ENCODE measurements at regions not wholly inside any gene's neighbourhood (a gene's known extent, or its start where the extent isn't known, plus 50 kb on each side); places are given as distances from the start of the nearest gene placed in this dataset.

GRCh38 chr14:80403036-80403435 lies 191.7 kb upstream of the DIO2 start:
- H2AFZ ChIP-seq, result no peak overlapping the region
- in situ Hi-C loops (cut with MboI), result no loop called here
- DNase-seq, result no peak
- no peak overlapping the region for H3K27ac ChIP-seq
- H3K36me3 ChIP-seq (ENCODE audit: low read depth), result no peaks in the 10 kb centered on the region
- H3K4me2 ChIP-seq (ENCODE audit: unreplicated experiment), result no peak overlapping the region
- no peak overlapping the region for H3K9ac ChIP-seq
- no peaks in the 10 kb centered on the region for H3K9me3 ChIP-seq (ENCODE audit: low read depth)
- TF ChIP-seq EZH2phosphoT487 (IDR thresholded peaks at IDR 0.05; ENCODE audit: insufficient read depth, low read depth) (no peak), EZH2 (IDR thresholded peaks at IDR 0.05; ENCODE audit: insufficient read depth, poor library complexity, severe bottlenecking) (no peak)
- H3K79me2 ChIP-seq (ENCODE audit: insufficient read depth), result no peaks in the 10 kb centered on the region
- no peaks in the 10 kb centered on the region for H3F3A ChIP-seq (ENCODE audit: insufficient read depth)
- no peaks in the 10 kb centered on the region for H3K4me1 ChIP-seq (ENCODE audit: insufficient read depth)
- no peaks in the 10 kb centered on the region for H4K20me1 ChIP-seq (ENCODE audit: insufficient read depth)
- no peak overlapping the region for H3K4me3 ChIP-seq
- H3K9me2 ChIP-seq (ENCODE audit: insufficient read depth), result no peaks in the 10 kb centered on the region
- 81 to 100% methylated on average over 1 of the region's 1 CpG for WGBS, 2 experiments (ENCODE audit: low coverage in 1 of 2, low lambda C conversion rate in 2 of 2, missing lambda C conversion rate in 2 of 2)
- H3K27me3 ChIP-seq (replicated peaks; ENCODE audit: insufficient read depth), result no peaks in the 10 kb centered on the region

DNA sequence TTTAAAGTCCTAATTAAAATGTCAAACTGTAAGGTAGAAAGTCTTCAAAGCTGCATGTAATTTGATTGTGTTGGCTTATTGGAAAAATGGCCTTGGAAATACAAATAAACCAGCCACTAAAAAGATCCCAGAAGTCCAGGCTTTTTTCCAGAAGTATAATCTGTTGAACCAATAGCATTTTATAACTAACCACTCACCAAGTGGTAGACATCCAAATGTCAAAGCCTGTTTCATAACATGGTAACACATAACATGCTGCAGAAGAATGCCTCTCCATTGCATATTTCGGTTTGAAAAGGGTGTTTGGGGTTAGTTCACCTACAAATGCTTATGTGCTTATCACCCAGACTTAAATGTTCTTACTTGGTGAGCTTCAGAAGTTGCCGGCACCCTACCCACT lies 183.7 kb upstream of the DIO2 start:
- Histone ChIP-seq H2AFZ (no peak overlapping the region), H3K4me3 (no peak overlapping the region), H3F3A (ENCODE audit: insufficient read depth) (peaks cover 10% of the 10 kb centered on the region), H3K4me1 (ENCODE audit: insufficient read depth) (peaks cover 21% of the 10 kb centered on the region), H3K9me3 (ENCODE audit: low read depth) (no peaks in the 10 kb centered on the region), H3K27ac (no peak overlapping the region), H3K9me2 (ENCODE audit: insufficient read depth) (no peaks in the 10 kb centered on the region), H3K9ac (no peak overlapping the region), H3K27me3 (replicated peaks; ENCODE audit: insufficient read depth) (no peaks in the 10 kb centered on the region), H3K79me2 (ENCODE audit: insufficient read depth) (no peaks in the 10 kb centered on the region), H4K20me1 (ENCODE audit: insufficient read depth) (no peaks in the 10 kb centered on the region), H3K36me3 (ENCODE audit: low read depth) (no peaks in the 10 kb centered on the region), H3K4me2 (ENCODE audit: unreplicated experiment) (no peak overlapping the region)
- WGBS, 2 experiments (ENCODE audit: low coverage in 1 of 2, low lambda C conversion rate in 2 of 2, missing lambda C conversion rate in 2 of 2), result 50 to 56% methylated on average over 2 of the region's 2 CpGs
- DNase-seq, result peak; percentile 22
- no peak for TF ChIP-seq EZH2 (IDR thresholded peaks at IDR 0.05; ENCODE audit: insufficient read depth, poor library complexity, severe bottlenecking)
- TF ChIP-seq EZH2phosphoT487 (IDR thresholded peaks at IDR 0.05; ENCODE audit: insufficient read depth, low read depth), result no peak
- in situ Hi-C loops (cut with MboI), result no loop called here

DNA sequence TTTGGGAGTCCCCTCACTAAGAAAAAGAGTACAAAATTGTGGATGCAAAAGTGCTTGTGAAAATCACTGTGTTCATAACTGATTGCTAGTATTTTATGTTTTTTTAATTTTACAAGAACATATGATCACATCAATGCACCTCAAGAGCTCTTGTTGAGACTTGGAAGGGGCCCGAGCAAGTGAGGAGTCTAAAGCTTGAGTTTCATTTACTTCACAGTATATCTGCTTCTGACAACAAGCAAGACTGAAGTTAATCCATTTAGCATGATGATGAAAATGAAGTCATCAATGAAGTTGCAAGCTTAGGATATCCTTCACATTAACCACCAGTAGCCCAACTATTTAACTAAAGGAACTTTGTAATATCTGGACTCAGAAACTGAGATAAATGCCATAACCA lies 182.5 kb upstream of the DIO2 start:
- Histone ChIP-seq H3K9me3 (ENCODE audit: low read depth) (no peaks in the 10 kb centered on the region), H3K4me1 (ENCODE audit: insufficient read depth) (peaks cover 33% of the 10 kb centered on the region), H3K27ac (no peak overlapping the region), H3F3A (ENCODE audit: insufficient read depth) (peaks cover 22% of the 10 kb centered on the region), H4K20me1 (ENCODE audit: insufficient read depth) (no peaks in the 10 kb centered on the region), H2AFZ (no peak overlapping the region), H3K4me2 (ENCODE audit: unreplicated experiment) (no peak overlapping the region), H3K4me3 (no peak overlapping the region), H3K36me3 (ENCODE audit: low read depth) (no peaks in the 10 kb centered on the region), H3K79me2 (ENCODE audit: insufficient read depth) (no peaks in the 10 kb centered on the region), H3K27me3 (replicated peaks; ENCODE audit: insufficient read depth) (no peaks in the 10 kb centered on the region), H3K9me2 (ENCODE audit: insufficient read depth) (no peaks in the 10 kb centered on the region), H3K9ac (no peak overlapping the region)
- TF ChIP-seq EZH2phosphoT487 (IDR thresholded peaks at IDR 0.05; ENCODE audit: insufficient read depth, low read depth), result no peak
- no peak for TF ChIP-seq EZH2 (IDR thresholded peaks at IDR 0.05; ENCODE audit: insufficient read depth, poor library complexity, severe bottlenecking)
- in situ Hi-C loops (cut with MboI), result no loop called here
- DNase-seq, result no peak
- 54 to 70% methylated on average over 1 of the region's 1 CpG for WGBS, 2 experiments (ENCODE audit: low coverage in 1 of 2, low lambda C conversion rate in 2 of 2, missing lambda C conversion rate in 2 of 2)

- Histone ChIP-seq H2AFZ (no peak overlapping the region), H3K27me3 (replicated peaks; ENCODE audit: insufficient read depth) (no peaks in the 10 kb centered on the region), H3K36me3 (ENCODE audit: low read depth) (no peaks in the 10 kb centered on the region), H3K27ac (no peak overlapping the region), H3K9me2 (ENCODE audit: insufficient read depth) (no peaks in the 10 kb centered on the region), H3K4me3 (no peak overlapping the region), H3F3A (ENCODE audit: insufficient read depth) (peaks cover 26% of the 10 kb centered on the region), H3K9ac (no peak overlapping the region), H3K4me1 (ENCODE audit: insufficient read depth) (peaks cover 49% of the 10 kb centered on the region), H3K79me2 (ENCODE audit: insufficient read depth) (no peaks in the 10 kb centered on the region), H3K9me3 (ENCODE audit: low read depth) (no peaks in the 10 kb centered on the region), H4K20me1 (ENCODE audit: insufficient read depth) (no peaks in the 10 kb centered on the region), H3K4me2 (ENCODE audit: unreplicated experiment) (peak overlapping the region; percentile 25)
- TF ChIP-seq EZH2 (IDR thresholded peaks at IDR 0.05; ENCODE audit: insufficient read depth, poor library complexity, severe bottlenecking) (no peak), EZH2phosphoT487 (IDR thresholded peaks at IDR 0.05; ENCODE audit: insufficient read depth, low read depth) (no peak)
- WGBS, 2 experiments (ENCODE audit: low coverage in 1 of 2, low lambda C conversion rate in 2 of 2, missing lambda C conversion rate in 2 of 2), result 40 to 62% methylated on average over 1 of the region's 1 CpG
- DNase-seq, result peak; percentile 51
- in situ Hi-C loops (cut with MboI), result no loop called here
These were observed 179.6 kb upstream of the DIO2 start for GRCh38 chr14:80390906-80391305.
